ENCODE measurements at regions not wholly inside any gene's neighbourhood (a gene's known extent, or its start where the extent isn't known, plus 50 kb on each side); places are given as distances from the start of the nearest gene placed in this dataset.

GRCh38 chr5:27594141-27594540, 555.8 kb upstream of the CDH9 start (continued):
- TF ChIP-seq ETS1 (IDR thresholded peaks at IDR 0.05) (no peak), CTCF (conservative IDR thresholded peaks at IDR 0.05; ENCODE audit: low read depth in 2 of 2) (no peak)

GRCh38 chr5:27592231-27592630, 553.8 kb upstream of the CDH9 start:
- Histone ChIP-seq H3K27ac (ENCODE audit: low read depth) (no peak overlapping the region), H3K4me1 (ENCODE audit: insufficient read depth) (no peaks in the 10 kb centered on the region), H4K20me1 (replicated peaks; ENCODE audit: insufficient read depth) (no peaks in the 10 kb centered on the region), H3K27me3 (ENCODE audit: insufficient read depth) (no peaks in the 10 kb centered on the region), H3K79me2 (replicated peaks; ENCODE audit: insufficient read depth) (no peaks in the 10 kb centered on the region), H3K9me2 (ENCODE audit: insufficient read depth) (no peaks in the 10 kb centered on the region), H3K4me2 (no peak overlapping the region), H3F3A (replicated peaks; ENCODE audit: low read depth) (no peaks in the 10 kb centered on the region), H3K4me3 (no peak overlapping the region), H2AFZ (no peak overlapping the region), H3K36me3 (ENCODE audit: insufficient read depth) (no peaks in the 10 kb centered on the region)
- ATAC-seq, result no peak
- Mint-ChIP-seq H3K9me3 (no peaks in the 10 kb centered on the region; the same call in 2 of the 3 replicates), H3K4me3 (no peak overlapping the region), H3K27ac (no peak overlapping the region), H3K27me3 (ENCODE audit: insufficient read depth, low read depth, poor library complexity) (no peaks in the 10 kb centered on the region), H3K36me3 (ENCODE audit: low read depth) (no peaks in the 10 kb centered on the region), H3K4me1 (peaks cover 2% of the 10 kb centered on the region; the same call in 1 of the 3 replicates)
- peak; percentile 9 for DNase-seq (ENCODE audit: low spot score)
- TF ChIP-seq CTCF (conservative IDR thresholded peaks at IDR 0.05; ENCODE audit: low read depth in 2 of 2) (no peak), ZNF114 (CRISPR knock-in tag; IDR thresholded peaks at IDR 0.05) (no peak), POLR2AphosphoS5 (IDR thresholded peaks at IDR 0.05; ENCODE audit: low read depth) (no peak), STAT1 (IDR thresholded peaks at IDR 0.05; ENCODE audit: unreplicated experiment) (no peak), CREB1 (CRISPR knock-in tag; IDR thresholded peaks at IDR 0.05; ENCODE audit: low read depth) (no peak), ZNF462 (CRISPR knock-in tag; IDR thresholded peaks at IDR 0.05) (no peak), ETS1 (IDR thresholded peaks at IDR 0.05) (no peak), JUNB (IDR thresholded peaks at IDR 0.05; ENCODE audit: unreplicated experiment) (no peak), EZH2phosphoT487 (IDR thresholded peaks at IDR 0.05; ENCODE audit: unreplicated experiment) (no peak), EZH2 (IDR thresholded peaks at IDR 0.05; ENCODE audit: low read depth, unreplicated experiment) (no peak), ZNF331 (CRISPR knock-in tag; IDR thresholded peaks at IDR 0.05; ENCODE audit: low read depth) (no peak), NANOG (IDR thresholded peaks at IDR 0.05; ENCODE audit: borderline replicate concordance) (no peak)

Data from GM23338 (cell line).